NCI-H524 treated with DMSO at 0.1 percent for 48 hours (cell line): ENCODE measurements at regions not wholly inside any gene's neighbourhood (a gene's known extent, or its start where the extent isn't known, plus 50 kb on each side); places are given as distances from the start of the nearest gene placed in this dataset.
"Not testable (repeated sequence)": the region's sequence is repeated elsewhere in the genome, so short reads cannot be mapped to it uniquely, and the experiment has no call there.

Experiments used
- DNase-seq: peaks from one replicate; lab custom pipeline; 2025; lab: John Stamatoyannopoulos, UW

- no peak for DNase-seq
Measured at GRCh38 chr16:85220964-85221731, 108.9 kb upstream of the CIBAR2 start.

DNA sequence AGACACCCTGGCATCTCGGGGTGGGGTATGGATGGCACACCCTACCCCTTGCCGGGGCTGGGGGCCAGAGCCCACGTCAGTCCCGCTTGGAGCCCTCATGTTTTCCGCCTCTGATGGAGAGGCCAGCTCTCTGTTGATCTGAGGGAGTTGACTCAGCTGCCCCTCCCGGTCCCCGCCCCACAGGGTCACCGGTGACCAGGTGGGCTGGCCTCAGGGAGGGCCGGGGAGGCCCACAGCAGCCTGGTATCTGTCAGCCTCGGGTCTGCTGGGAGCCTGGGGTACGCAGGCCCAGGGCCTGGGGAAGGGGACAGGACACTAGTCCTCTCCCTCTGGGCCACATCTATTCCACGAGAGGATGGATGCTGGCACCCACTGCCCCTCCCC is 109.5 kb upstream of the CIBAR2 start:
- DNase-seq = no peak

- no peak for DNase-seq
Measured at GRCh38 chr16:85222155-85222863, 110.0 kb upstream of the CIBAR2 start.

DNA sequence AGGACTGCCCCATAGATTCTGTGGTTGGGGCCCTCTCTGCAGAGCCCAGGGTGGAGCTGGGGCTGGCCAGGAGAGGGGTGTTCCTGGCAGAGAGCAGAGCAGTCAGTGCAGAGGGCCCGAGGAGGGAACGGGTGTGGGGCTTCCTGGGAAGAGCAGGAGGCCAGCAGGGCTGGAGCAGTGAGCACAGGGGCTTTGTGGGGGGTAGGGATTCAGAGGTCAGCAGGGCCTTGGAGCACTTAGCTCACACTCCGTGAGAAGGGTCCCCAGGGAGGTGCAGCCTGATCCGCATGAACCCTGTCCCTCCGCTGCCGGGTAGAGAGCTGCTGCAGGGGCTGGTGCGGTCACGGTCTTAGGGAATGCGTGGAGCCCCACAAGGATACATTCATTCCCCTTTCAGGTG is 113.0 kb upstream of the CIBAR2 start:
- DNase-seq = no peak

DNA sequence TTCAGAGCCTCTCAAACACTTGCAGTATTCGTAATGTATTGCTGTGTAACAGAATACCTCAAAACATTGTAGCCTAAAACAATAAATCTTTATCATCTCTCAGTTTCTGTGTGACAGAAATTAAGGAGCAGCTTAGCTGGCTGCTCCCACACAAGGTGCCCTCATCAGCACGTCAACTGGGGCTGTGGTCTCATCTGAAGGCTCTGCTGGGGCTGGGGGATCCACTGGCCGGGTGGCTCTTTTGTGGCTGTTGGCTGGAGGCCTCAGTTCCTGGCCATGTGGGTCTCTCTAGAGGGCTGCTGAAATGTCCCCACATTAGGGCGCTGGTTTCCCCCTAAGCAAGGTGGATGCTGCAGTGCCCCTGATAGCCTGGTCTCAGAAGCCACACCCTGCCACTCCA is 113.4 kb upstream of the CIBAR2 start:
- no peak for DNase-seq

DNA sequence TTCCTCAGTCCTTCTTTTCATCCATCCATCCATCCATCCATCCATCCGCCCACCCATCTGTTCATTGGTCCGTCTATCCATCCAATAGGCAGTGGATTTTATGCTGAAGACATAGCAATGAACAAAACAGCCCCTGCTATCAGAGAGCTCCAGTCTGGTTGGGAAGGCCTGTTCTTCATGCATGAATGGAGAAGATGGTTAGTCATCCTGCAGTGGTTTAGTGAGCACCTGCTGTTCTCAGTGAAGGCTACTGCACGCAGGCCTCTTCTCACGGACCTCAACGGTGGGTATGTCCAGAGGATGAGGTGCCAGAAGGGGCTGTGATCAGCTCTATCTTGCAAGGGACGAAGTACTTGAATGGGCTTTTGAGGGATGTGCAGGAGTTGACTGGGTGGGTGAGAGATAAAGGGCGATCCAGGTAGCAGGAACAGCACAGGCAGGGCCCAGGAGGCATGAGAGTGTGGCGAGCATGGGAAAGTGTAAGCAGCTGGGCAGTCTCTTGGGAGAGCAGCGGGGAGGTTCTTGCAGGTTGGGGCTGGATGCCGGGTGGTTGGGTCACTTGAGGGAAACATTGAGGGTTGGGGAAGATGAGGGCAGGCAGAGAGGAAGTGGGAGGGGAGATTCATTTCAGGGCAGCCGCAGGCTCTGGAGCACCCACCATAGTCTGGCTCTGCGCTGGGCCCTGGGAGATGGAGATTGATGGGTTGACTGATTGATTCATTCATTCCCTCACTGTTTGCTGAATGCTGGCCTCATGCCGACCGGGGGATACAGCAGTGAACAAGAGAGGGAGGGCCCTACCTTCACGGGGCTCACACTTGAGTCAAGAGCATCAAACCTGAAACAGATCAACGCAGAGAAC is 115.0 kb upstream of the CIBAR2 start:
- no peak for DNase-seq

DNA sequence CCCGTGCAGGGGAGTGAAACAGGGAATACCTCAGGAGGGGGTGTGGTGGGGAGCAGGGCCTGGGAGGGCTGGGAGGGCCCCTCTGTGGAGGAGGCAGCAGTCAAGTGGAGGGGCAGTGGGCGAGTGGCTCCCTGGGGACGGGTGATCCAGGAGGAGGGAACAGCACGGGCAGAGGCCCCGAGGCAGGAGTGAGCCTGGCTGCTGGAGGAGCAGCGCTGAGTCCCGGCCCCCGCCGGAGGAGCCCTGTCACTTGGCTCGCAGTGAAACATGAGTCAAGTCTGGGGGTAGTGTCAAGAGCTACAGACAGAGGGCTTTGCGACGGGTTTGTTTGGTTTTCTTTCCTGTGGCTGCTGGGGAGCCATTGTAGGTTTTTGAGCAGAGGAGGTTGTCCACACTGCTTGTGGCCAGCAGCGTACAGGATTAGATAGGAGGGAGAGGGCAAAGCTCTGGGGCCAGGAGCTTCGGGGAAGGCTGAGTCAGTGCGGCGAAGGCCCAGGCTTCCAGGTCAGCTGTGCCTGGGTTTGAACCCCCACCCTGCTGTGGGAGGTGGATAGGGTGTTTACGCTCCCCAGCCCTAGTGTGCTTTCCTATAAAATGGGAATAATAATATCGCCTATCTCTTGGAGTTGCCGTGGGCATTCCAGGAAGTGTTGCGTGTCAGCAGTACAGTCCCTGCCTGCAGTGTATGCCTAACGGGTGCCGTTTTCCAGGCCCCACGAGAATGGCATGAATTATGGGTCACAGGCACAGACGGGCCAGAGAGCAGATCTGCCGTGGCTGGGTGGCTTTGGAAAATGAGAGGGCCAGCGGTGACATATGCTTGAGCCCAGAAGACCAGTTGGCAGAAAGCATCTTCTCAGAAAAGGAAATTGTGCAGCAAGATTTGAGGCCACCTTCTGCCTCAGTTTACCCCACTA is 115.9 kb upstream of the CIBAR2 start:
- no peak for DNase-seq

DNA sequence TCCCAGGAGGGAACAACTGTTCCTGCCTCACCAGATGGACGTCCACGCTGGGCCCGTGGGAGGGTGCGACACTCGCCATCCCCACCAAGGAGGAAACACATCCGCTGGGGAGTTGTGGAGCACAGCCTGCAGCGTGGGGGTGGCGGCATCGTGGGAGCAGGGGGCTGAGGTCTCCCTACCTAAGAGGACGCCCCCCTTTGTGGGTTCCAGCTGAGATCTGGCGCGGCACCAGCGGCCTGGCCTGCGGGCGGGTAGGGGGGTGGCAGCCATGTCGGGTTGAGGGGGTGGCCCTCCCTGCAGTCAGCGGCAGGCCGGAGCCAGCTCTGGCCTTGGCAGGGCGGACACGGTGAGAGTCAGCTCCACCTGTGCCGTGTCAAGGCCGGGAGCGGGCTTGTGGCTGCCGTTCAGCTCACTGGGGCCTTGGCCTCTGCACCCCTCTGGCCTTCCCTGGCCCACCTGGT is 116.7 kb upstream of the CIBAR2 start:
- no peak for DNase-seq

DNA sequence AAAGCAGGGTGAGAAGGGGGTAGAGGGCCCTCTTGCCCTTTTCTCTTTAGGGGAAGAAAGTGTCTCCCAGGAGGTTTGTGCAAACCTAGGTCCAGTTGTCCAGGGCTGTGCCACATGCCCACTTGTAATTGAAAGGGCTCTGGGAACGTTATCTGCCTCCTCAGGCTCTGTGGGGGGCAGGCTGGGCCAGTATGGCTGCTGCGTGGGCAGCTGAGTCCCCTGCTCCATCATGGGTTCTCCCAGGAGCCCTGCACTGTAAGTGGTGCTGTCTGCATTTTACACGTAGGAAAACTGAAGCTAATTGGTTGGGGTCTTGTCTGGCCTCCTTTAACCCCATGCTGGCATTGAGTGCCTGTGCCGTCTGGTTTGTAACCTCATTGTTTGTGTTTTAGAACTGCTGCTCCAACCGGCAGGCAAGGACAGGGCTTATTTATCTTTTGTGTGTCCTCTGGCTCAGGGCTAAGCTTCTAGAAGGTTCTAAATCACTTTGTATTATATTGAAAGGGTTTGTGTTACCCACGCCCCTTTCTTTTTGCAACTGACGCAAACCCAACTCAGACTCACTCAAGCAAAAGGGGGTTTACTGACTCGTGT is 117.7 kb upstream of the CIBAR2 start:
- DNase-seq = no peak

GRCh38 chr16:85230764-85231383 is 118.6 kb upstream of the CIBAR2 start:
- not testable (repeated sequence) for DNase-seq

DNA sequence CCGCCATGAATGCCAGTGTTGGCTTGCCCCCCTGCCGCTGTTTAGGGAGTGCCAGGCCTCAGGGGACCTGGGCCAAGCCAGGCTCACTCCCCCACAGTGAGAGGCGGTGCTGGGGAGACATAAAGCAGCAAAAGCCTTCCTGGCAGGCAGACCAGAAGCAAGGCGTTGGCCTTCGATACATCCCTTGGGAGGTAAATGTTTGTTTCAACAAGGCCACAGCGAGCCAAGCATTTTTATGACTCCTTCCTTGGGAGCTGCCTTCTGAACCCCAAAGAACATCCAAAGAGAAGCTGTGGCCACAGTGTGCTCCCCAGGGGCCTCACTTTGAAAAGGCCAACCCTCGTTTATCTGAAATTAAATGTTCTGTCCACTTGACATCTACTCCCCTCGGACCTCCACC is 119.7 kb upstream of the CIBAR2 start:
- no peak for DNase-seq

GRCh38 chr16:85232369-85233142 is 120.3 kb upstream of the CIBAR2 start:
- no peak for DNase-seq

- DNase-seq = no peak
Measured at GRCh38 chr16:85233516-85233915, 121.2 kb upstream of the CIBAR2 start.

DNA sequence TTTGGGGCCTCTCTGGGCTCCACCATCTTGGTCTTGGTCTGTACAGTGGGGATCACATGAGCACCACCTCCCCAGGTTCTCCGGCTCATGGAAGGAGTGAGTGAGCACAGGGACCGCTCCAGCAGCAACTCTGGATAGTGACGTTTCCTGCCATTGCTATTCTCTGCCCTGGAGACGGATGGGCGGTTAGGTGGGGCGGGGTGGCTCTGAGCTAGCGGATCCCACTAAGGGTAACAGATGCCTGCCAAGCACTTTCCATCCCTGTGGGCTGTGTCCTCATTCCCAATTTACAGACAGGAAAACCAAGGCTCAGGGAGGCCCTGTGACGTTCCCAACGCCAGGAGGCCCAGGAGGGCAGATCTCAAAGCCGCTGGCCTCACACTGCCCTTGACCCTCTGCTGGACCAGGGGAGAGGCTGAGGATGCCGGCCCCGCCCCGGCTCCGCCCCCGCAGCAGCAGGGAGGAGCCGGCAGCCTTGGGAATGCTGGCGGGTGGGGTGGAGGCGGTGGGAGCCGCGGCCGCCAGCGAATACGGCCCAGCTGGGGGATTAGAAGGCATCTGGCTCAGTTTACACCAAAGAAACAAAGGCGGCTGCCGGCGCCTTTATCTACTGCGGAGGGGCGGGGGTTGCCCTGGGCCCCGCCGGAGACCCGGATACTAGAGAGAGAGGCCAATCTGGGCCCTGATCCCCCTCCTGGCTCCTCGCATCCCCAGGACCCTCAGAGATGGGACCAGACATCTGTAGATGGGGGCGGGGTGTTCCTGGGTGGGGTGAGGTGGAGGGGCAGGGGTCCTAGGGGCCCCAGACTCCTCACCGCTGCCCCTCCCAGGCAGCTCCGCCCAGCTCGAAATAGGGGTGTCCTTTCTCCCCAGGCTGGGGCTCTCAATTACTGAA is 122.3 kb upstream of the CIBAR2 start:
- peak; percentile 71 for DNase-seq

- DNase-seq = no peak
Measured at GRCh38 chr16:85235991-85236817, 123.9 kb upstream of the CIBAR2 start.

- DNase-seq = no peak
Measured at GRCh38 chr16:85236818-85237150, 124.5 kb upstream of the CIBAR2 start.

- no peak for DNase-seq
Measured at GRCh38 chr16:85237817-85238216, 125.5 kb upstream of the CIBAR2 start.

DNA sequence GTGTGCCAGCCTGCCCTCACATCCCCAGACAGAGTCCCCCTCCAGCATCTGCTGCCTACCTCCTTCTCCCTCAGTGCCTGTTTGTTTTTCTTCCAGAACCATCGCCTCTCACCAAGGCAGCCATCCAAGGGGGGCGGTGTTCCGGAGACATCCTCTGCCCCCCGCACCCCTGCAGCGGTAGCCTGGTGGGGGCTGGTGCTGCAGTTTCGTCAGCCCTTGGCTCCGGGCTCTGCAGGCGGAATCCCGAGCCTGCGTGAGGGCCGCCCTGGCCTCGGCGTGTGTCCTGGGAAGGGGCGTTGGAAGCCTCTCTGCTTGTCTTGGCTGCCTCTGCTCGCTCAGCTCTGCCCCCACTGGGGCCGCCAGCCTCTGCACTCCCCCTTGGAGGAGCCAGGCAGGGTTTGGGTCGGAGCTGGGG is 126.0 kb upstream of the CIBAR2 start:
- DNase-seq = no peak
